ENCODE measurements at regions not wholly inside any gene's neighbourhood (a gene's known extent, or its start where the extent isn't known, plus 50 kb on each side); places are given as distances from the start of the nearest gene placed in this dataset.

DNA sequence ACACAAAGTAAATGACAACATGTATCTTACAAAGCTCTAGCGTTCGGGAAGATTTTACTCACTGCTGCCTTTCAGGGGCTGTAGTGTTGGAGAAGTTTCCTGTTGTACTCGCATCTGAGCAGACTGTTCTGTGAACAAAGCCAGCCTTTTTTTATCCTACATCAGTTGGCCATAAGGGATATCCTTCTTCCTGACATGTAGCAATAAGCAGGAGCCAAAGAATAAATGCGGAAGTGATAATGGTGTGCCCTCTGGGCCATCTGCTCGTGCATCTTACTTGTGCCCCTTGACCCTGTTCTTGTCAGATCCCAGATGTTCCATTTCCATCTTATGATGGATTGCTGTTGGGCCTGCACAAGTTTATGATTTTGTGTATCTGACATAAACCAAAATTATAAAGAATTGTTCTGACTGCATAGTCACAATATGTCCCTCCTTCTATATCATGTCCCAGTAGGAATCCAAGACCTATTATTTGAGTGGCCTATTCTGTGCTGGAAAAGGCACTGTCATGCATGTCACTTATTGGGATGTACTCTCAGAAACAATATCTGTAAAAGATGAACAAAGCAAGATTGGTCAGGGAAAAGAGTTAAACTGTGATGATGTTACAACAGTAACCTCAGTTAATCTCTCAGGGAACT, 631.3 kb downstream of the NSUN3 start:
- no peak overlapping the region for H3K4me3 ChIP-seq

DNA sequence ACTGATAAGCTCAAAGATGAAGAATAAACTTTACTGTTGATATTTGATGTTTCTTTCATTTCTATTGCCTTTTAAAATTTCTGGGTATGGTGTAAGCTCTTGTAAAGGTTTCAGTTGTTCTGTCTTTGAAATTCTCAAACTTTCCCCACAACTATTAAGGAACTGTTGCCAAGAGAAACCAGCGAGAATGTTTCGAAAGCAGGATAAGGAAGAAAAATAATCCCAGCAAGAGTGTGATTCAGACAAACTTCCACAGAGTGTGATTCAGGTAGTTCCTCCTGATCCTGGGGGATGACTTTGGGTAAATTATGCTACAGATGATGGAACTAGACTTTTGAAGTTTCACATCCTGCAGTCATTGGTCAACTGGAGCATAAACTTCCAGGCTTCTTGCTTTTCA, 632.0 kb downstream of the NSUN3 start:
- no peak overlapping the region for H3K4me3 ChIP-seq
- no peak for ATAC-seq (replicated peaks in 6 of 8)
- H3K27ac ChIP-seq, result no peak overlapping the region
- 6 to 100% (median 91%) methylated on average over 2 of the region's 2 CpGs; no CpG with 5 or more reads in 2 of the 10 experiments for WGBS, 10 experiments
- in situ Hi-C loops (cut with MboI; ENCODE audit: low pct_unique_long_range_greater_than_20kb in 2 of 9, low sequenced_read_pairs in 9 of 9, unreplicated experiment in 9 of 9), result no loop called here
- peaks cover 6 to 16% of the 10 kb centered on the region in 2 donors for H3K4me1 ChIP-seq (replicated peaks in 1 of 2)

More for the DNA sequence above, 631.3 kb downstream of the NSUN3 start:
- 0 to 55% (median 21%) methylated on average over 2 to 5 of the region's 5 CpGs for WGBS, 10 experiments
- in situ Hi-C loops (cut with MboI; ENCODE audit: low pct_unique_long_range_greater_than_20kb in 2 of 9, low sequenced_read_pairs in 9 of 9, unreplicated experiment in 9 of 9), result no loop called here
- Histone ChIP-seq H3K4me1 (replicated peaks in 1 of 2) (peaks cover 6 to 16% of the 10 kb centered on the region in 2 donors), H3K27ac (no peak overlapping the region)
- ATAC-seq (replicated peaks in 6 of 8), result peak in 4 of 8 experiments; percentile 39 to 99 (median 76)

DNA sequence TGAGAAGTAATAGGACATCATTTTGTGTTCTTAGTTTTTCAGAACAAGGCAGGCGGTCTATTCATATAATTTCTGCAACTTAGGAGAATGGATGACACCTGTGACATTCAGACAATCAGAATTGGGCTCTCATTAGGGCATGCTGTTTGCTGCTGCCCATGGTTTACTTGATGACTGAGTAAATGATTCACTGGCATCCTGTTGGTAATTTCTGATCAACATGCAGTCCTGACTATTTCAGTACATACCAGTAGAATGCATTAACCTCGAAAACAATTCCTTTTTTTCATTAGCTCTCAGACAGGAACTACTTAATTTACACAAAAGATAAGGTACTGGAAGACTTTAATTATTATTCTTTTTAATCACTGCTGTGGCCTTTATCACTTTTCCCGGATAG, 641.6 kb downstream of the NSUN3 start:
- 0 to 100% (median 60%) methylated on average over 1 to 3 of the region's 3 CpGs for WGBS, 10 experiments
- Histone ChIP-seq H3K4me1 (replicated peaks in 1 of 2) (no peaks in the 10 kb centered on the region), H3K4me3 (no peak overlapping the region), H3K27ac (no peak overlapping the region)
- in situ Hi-C loops (cut with MboI; ENCODE audit: low pct_unique_long_range_greater_than_20kb in 2 of 9, low sequenced_read_pairs in 9 of 9, unreplicated experiment in 9 of 9), result no loop called here
- ATAC-seq (replicated peaks in 6 of 8), result no peak

DNA sequence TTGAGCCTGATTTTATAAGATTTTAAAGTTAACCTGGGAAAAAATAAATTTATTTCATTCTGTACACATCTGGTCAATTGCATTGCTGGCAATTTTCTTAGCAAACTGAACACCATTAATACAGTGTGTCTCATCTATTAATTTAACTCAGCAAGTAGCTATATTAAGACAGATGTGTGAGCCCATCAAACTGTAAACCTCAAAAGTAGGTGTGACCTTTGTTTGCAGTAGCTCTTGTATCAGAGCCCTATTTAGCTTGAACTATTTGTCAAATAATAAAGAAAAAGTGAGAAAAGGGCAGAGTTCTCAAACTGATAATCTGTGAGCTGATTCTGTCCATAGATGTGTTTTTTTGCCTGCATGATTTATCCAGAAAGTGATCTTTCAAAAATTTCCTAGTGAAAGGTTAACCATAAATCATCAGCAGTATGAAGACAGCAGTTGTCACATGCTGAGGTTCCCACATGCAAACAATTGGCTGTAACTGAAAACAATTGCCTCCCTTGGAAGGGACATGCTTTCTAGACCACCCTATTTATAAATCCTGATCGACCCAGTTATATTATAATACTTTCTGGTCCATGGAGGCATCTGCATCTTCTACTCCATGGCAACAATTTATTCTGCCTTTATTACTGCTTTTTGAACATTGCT, 646.5 kb downstream of the NSUN3 start:
- in situ Hi-C loops (cut with MboI; ENCODE audit: low pct_unique_long_range_greater_than_20kb in 2 of 9, low sequenced_read_pairs in 9 of 9, unreplicated experiment in 9 of 9), result no loop called here
- no peak overlapping the region for H3K4me3 ChIP-seq
- no peak overlapping the region for H3K27ac ChIP-seq
- ATAC-seq (replicated peaks in 6 of 8), result peak in 4 of 8 experiments; percentile 51 to 89 (median 75)
- no peaks in the 10 kb centered on the region for H3K4me1 ChIP-seq (replicated peaks in 1 of 2)
- 0 to 88% (median 17%) methylated on average over 1 of the region's 1 CpG; no CpG with 5 or more reads in 1 of the 10 experiments for WGBS, 10 experiments

DNA sequence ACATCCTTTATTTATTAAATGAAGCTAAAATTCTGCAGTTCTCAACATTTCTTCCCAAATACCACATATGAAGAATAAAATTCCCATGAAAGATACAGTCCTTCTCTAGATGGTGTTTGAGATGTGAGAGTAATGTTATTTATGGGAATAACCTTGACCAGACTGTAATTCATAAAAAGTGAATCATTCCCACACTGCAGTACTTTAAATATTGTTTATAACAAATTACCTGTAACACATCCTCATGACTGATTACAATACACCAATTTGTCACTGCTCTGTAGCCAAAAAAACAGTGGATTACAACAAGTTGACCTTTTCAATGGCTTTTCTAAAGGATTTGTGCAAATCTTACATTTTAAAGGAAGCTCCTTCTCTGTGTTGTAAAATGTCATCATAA, 651.3 kb downstream of the NSUN3 start:
- H3K4me1 ChIP-seq (replicated peaks in 1 of 2), result peaks cover 0 to 3% of the 10 kb centered on the region in 2 donors
- no peak overlapping the region for H3K4me3 ChIP-seq
- ATAC-seq (replicated peaks in 6 of 8), result peak in 3 of 8 experiments; percentile 46 to 68 (median 61)
- in situ Hi-C loops (cut with MboI; ENCODE audit: low pct_unique_long_range_greater_than_20kb in 2 of 9, low sequenced_read_pairs in 9 of 9, unreplicated experiment in 9 of 9), result no loop called here
- H3K27ac ChIP-seq, result no peak overlapping the region

DNA sequence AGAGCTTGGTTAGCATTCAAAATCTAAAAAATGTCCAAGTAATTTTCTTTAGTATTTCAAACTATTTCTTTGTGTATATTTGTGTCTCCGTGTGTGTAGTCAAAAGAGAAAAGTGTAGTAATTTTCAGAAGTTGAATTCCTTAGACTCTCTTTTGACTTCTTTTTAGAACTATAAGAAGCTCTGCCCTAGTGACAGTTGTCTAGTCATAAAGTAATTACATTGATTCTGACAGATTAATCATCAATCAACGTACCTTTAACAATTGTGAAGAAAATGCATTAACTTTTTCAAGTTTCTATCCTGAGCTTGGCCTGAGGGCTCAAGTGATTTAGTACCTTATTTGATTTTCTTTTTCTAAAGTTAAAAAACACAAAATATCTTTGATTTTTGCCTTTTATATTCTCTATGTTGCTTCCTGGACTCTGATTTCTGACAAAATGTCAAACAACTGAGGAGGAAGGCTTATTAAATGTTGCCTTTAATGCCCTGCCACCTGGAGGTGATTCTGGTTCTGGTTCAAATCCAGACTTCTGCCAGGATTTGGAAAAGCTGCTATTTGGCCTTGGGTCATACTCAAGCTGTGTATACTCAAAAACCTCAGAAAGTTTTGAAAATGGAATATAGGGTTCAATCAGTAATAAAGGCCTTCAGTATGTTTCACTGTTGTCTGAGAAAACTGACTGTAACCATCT, 653.6 kb downstream of the NSUN3 start:
- whole genome bisulfite sequencing, 10 experiments, result 0 to 100% (median 87%) methylated on average over 1 to 2 of the region's 2 CpGs
- Histone ChIP-seq H3K4me1 (replicated peaks in 1 of 2) (peaks cover 0 to 3% of the 10 kb centered on the region in 2 donors), H3K4me3 (no peak overlapping the region), H3K27ac (no peak overlapping the region)
- in situ Hi-C loops (cut with MboI; ENCODE audit: low pct_unique_long_range_greater_than_20kb in 2 of 9, low sequenced_read_pairs in 9 of 9, unreplicated experiment in 9 of 9), result no loop called here
- ATAC-seq (replicated peaks in 6 of 8), result no peak

DNA sequence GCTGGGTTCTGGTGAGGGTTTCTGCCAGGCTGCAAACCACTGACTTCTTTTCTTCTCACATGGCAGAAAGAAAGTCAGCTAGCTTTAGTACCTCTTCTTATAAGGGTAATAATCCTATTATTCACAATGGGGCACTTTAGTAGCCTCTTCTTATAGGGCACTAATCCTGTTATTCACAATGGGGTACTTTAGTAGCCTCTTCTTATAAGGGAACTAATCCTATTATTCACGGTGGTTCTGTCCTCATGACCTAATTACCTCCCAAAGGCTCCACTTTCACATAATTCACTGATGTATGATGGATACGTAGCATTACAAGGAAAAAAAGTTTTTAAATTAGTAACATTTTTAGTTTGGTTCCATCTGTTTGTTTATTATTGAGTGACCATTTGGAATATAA, 671.3 kb downstream of the NSUN3 start:
- Histone ChIP-seq H3K4me1 (replicated peaks in 1 of 2) (no peaks in the 10 kb centered on the region), H3K4me3 (no peak overlapping the region), H3K27ac (no peak overlapping the region)
- 0 to 100% (median 39%) methylated on average over 1 to 2 of the region's 2 CpGs; no CpG with 5 or more reads in 2 of the 10 experiments for WGBS, 10 experiments
- ATAC-seq (replicated peaks in 6 of 8), result no peak
- in situ Hi-C loops (cut with MboI; ENCODE audit: low pct_unique_long_range_greater_than_20kb in 2 of 9, low sequenced_read_pairs in 9 of 9, unreplicated experiment in 9 of 9), result no loop called here

DNA sequence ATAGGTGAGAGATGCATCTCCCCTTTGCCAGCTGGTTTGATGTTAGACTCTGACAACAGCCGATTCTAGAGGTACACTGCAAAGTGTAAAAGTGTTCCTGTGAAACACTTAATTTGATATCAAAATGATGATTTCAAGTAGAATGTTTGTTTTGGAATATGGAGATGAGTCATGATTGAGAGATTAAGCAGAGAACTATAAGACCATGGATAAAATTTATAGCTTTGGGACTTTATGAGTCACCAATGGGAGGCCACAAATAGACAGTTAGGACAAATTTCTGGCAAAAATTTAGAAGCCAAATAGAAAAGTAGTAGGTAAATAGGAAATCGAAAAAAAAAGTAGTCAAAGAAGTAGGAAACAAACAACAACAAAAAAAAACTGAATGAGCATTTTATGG, 672.5 kb downstream of the NSUN3 start:
- in situ Hi-C loops (cut with MboI; ENCODE audit: low pct_unique_long_range_greater_than_20kb in 2 of 9, low sequenced_read_pairs in 9 of 9, unreplicated experiment in 9 of 9), result no loop called here
- Histone ChIP-seq H3K4me1 (replicated peaks in 1 of 2) (no peaks in the 10 kb centered on the region), H3K27ac (no peak overlapping the region), H3K4me3 (no peak overlapping the region)
- ATAC-seq (replicated peaks in 6 of 8), result no peak
- 0 to 86% (median 67%) methylated on average over 1 to 2 of the region's 2 CpGs for WGBS, 10 experiments

DNA sequence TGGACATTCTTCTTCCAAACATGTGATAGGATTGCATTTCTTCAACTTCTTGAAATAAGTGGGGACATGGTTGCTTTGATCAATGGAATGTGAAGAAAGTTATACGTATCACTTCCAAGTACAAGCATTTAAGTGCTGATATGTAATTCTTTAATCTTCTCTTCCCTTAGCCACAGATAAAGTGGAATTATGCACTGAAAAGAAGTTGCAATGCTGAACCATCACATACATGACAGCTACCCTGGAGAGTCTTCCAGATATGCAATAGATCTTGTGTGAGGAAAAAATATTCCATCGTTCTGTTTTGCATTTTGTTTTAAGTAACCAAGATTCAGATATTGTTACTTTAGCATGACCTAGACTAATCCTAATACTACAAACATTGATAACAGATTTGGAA, 674.3 kb downstream of the NSUN3 start:
- in situ Hi-C loops (cut with MboI; ENCODE audit: low pct_unique_long_range_greater_than_20kb in 2 of 9, low sequenced_read_pairs in 9 of 9, unreplicated experiment in 9 of 9), result no loop called here
- 0 to 93% (median 77%) methylated on average over 1 to 2 of the region's 2 CpGs for WGBS, 10 experiments
- H3K4me3 ChIP-seq, result no peak overlapping the region
- no peak for ATAC-seq (replicated peaks in 6 of 8)
- no peaks in the 10 kb centered on the region for H3K4me1 ChIP-seq (replicated peaks in 1 of 2)
- H3K27ac ChIP-seq, result no peak overlapping the region

DNA sequence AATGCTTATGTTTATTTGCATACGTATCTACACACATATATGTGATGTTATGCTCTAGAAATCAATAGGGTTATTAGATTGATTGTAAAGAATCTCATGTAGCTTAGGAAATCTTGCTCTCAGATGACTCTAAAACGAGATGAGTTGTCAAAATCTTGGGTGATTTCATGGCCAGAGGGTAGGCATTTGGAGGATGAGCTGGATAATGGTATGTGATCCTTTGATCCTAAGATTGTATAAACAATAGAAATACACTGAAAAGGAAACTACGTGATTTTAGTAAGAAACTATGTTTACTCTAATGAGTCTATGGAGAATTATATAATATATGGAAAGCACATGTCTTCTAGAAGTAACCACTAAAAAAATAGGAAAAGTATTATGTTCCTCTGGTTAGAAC, 676.6 kb downstream of the NSUN3 start:
- in situ Hi-C loops (cut with MboI; ENCODE audit: low pct_unique_long_range_greater_than_20kb in 2 of 9, low sequenced_read_pairs in 9 of 9, unreplicated experiment in 9 of 9), result no loop called here

DNA sequence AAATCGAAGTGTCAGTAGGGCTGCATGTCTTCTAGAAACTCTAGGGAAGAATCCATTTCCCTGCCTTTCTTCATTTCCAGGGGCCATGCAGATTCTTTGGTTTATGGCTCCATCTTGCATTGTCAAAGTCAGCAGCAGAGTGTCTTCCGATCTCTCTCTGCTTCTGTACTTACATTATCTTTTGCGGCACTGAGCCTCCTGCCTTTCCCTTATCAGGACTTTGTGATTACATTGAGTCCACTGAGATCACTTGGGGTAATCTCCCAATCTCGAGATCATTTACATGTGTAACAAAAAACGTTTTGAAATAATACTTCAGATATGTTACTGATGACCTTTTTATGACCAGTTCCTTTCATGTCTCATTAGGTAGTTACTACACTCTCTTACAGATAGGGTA, 695.9 kb downstream of the NSUN3 start:
- 0 to 87% (median 60%) methylated on average over 1 to 5 of the region's 5 CpGs; no CpG with 5 or more reads in 1 of the 10 experiments for WGBS, 10 experiments
- no peak for ATAC-seq (replicated peaks in 6 of 8)
- no peaks in the 10 kb centered on the region for H3K4me1 ChIP-seq (replicated peaks in 1 of 2)
- no peak overlapping the region for H3K27ac ChIP-seq
- in situ Hi-C loops (cut with MboI; ENCODE audit: low pct_unique_long_range_greater_than_20kb in 2 of 9, low sequenced_read_pairs in 9 of 9, unreplicated experiment in 9 of 9), result no loop called here
- H3K4me3 ChIP-seq, result no peak overlapping the region

More for the DNA sequence above, 676.6 kb downstream of the NSUN3 start:
- 4 to 100% (median 40%) methylated on average over 1 to 3 of the region's 3 CpGs; no CpG with 5 or more reads in 1 of the 10 experiments for WGBS, 10 experiments
- H3K4me3 ChIP-seq, result no peak overlapping the region
- no peak overlapping the region for H3K27ac ChIP-seq
- ATAC-seq (replicated peaks in 6 of 8), result no peak
- H3K4me1 ChIP-seq (replicated peaks in 1 of 2), result no peaks in the 10 kb centered on the region

DNA sequence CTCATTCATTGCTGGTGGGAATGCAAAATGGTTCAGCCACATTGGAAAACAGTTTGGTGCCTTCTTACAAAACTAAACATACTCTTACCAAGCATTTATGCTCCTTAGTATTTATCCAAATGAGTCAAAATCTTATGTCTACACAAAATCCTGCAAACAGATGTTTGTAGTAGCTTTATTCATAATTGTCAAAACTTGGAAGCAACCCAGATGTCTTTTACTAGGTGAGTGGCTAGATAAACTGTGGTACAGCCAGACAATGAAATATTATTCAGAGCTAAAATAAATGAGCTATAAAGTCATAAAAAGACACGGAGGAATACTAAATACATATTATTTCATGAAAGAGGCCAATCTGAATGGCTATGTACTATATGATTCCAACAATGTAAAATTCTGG, 709.5 kb downstream of the NSUN3 start:
- Histone ChIP-seq H3K27ac (no peak overlapping the region), H3K4me3 (no peak overlapping the region), H3K4me1 (replicated peaks in 1 of 2) (peaks cover 0 to 2% of the 10 kb centered on the region in 2 donors)
- 0 to 100% (median 75%) methylated on average over 1 of the region's 1 CpG; no CpG with 5 or more reads in 1 of the 10 experiments for WGBS, 10 experiments
- ATAC-seq (replicated peaks in 6 of 8), result no peak
- in situ Hi-C loops (cut with MboI; ENCODE audit: low pct_unique_long_range_greater_than_20kb in 2 of 9, low sequenced_read_pairs in 9 of 9, unreplicated experiment in 9 of 9), result no loop called here

DNA sequence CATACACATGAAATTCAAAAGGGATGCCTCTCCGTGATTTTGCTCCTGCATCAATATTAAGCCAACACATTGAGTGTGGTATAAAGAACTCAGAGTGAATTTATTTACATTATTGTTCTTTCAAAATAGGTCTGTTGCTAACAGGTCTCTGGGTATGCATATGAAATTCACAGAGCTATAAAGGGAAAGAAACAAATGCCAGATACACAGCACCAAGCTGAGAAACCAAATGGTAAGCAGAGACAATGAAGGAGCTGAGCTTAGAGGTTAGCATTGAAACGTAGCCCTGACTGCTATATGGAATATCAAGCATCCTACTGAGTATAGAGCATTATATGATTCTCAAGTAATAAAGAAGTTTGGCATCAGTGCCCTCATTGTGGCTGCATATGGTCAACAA, 712.9 kb downstream of the NSUN3 start:
- H3K4me3 ChIP-seq, result no peak overlapping the region
- in situ Hi-C loops (cut with MboI; ENCODE audit: low pct_unique_long_range_greater_than_20kb in 2 of 9, low sequenced_read_pairs in 9 of 9, unreplicated experiment in 9 of 9), result no loop called here
- WGBS, 10 experiments, result 0 to 89% (median 63%) methylated on average over 1 to 2 of the region's 2 CpGs
- ATAC-seq (replicated peaks in 6 of 8), result peak in 1 of 8 experiments; percentile 24
- H3K27ac ChIP-seq, result no peak overlapping the region
- peaks cover 11 to 21% of the 10 kb centered on the region in 2 donors for H3K4me1 ChIP-seq (replicated peaks in 1 of 2)
